Sigmoid colon (tissue), 4 donors: ENCODE measurements at regions not wholly inside any gene's neighbourhood (a gene's known extent, or its start where the extent isn't known, plus 50 kb on each side); places are given as distances from the start of the nearest gene placed in this dataset.

ENCODE experiments used
- POLR2A ChIP-seq, 2 donors: fragments of 450-650 bp; IDR thresholded peaks; one replicate each; pipeline ENCODE4 v1.6.1; 2016; ENCODE audit warnings: antibody characterized with exemption in 2 of 2, mild to moderate bottlenecking in 2 of 2, moderate library complexity in 2 of 2
- POLR2AphosphoS5 ChIP-seq, 4 donors: sonication (generic); formaldehyde crosslinking; IDR thresholded peaks; one replicate each; pipeline ENCODE4 v1.6.1; 2017; ENCODE audit warnings: antibody characterized with exemption in 4 of 4
- TF ChIP-seq, protein P1 (sequence below), 4 experiments: fragments of 450-650 bp in 3 of 4; fragments of 200-600 bp in 1 of 4; IDR thresholded peaks; one replicate each; pipeline ENCODE4 v1.5.1; 2016 to 2019; ENCODE audit warnings: antibody characterized with exemption in 4 of 4, mild to moderate bottlenecking in 3 of 4, moderate library complexity in 2 of 4

DNA sequence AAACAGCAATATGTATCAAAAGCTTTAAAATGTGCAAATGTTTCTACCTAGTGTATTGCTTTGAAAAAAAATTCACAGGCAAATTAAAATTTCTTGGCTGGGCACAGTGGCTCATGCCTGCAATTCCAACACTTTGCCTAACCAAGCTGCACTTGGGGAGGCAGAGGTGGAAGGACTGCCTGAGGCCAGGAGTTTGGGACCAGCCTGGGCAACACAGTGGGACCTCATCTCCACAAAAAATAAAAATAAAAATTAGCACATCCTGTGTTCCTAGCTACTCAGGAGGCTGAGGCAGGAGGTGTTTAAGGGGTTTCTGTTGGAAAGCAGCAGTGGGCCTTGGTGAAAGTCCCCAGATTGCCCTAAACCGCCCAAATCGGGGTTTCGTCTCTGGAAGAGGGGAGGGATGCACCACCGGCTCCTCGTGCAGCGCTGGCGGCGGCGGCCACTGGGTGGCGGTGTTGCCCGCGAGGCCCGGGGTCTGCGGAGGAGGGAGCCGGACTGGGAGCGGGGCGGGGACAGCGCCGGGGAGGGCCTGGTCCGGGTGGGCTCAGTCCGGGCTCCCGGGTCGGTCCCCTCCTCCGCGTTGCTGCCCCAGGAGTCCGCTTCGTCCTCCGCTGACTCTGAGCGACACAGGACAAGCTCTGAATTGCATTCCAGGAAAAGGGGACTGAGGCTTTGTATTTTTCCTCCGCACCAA is 265.6 kb downstream of the AACS start:
- TF ChIP-seq POLR2AphosphoS5 (IDR thresholded peaks at IDR 0.05) (no peak), POLR2A (IDR thresholded peaks at IDR 0.05) (no peak)
- TF ChIP-seq, protein P1, sequence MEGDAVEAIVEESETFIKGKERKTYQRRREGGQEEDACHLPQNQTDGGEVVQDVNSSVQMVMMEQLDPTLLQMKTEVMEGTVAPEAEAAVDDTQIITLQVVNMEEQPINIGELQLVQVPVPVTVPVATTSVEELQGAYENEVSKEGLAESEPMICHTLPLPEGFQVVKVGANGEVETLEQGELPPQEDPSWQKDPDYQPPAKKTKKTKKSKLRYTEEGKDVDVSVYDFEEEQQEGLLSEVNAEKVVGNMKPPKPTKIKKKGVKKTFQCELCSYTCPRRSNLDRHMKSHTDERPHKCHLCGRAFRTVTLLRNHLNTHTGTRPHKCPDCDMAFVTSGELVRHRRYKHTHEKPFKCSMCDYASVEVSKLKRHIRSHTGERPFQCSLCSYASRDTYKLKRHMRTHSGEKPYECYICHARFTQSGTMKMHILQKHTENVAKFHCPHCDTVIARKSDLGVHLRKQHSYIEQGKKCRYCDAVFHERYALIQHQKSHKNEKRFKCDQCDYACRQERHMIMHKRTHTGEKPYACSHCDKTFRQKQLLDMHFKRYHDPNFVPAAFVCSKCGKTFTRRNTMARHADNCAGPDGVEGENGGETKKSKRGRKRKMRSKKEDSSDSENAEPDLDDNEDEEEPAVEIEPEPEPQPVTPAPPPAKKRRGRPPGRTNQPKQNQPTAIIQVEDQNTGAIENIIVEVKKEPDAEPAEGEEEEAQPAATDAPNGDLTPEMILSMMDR (IDR thresholded peaks at IDR 0.05): peak; percentile 20 to 90 (median 64)
